Stimulated activated CD8-positive, alpha-beta memory T cell treated with anti-CD3 and anti-CD28 coated beads, Interleukin-12 subunit alpha, Interleukin-12 subunit beta, amount 100 ng/mL, for 4 hours (primary cell): ENCODE measurements at regions not wholly inside any gene's neighbourhood (a gene's known extent, or its start where the extent isn't known, plus 50 kb on each side); places are given as distances from the start of the nearest gene placed in this dataset.

Experiments
- DNase-seq: peaks from one replicate; pipeline ENCODE4 v3.0.0-alpha.2; 2020; ENCODE audit warnings: low read depth

- no peak for DNase-seq
These were observed 96.4 kb upstream of the HS3ST1 start for GRCh38 chr4:11525085-11525484.

GRCh38 chr4:11518754-11519153 lies 90.1 kb upstream of the HS3ST1 start:
- DNase-seq = no peak

GRCh38 chr4:11514779-11515419 lies 86.2 kb upstream of the HS3ST1 start:
- no peak for DNase-seq

- no peak for DNase-seq
These were observed 85.3 kb upstream of the HS3ST1 start for GRCh38 chr4:11514003-11514402.

GRCh38 chr4:11512871-11513270 lies 84.2 kb upstream of the HS3ST1 start:
- no peak for DNase-seq

GRCh38 chr4:11511321-11511720 lies 82.6 kb upstream of the HS3ST1 start:
- DNase-seq = no peak

GRCh38 chr4:11507920-11508319 lies 79.2 kb upstream of the HS3ST1 start:
- DNase-seq = no peak

- DNase-seq = no peak
These were observed 77.5 kb upstream of the HS3ST1 start for GRCh38 chr4:11506194-11506593.

- DNase-seq = no peak
These were observed 76.7 kb upstream of the HS3ST1 start for GRCh38 chr4:11505221-11505971.

GRCh38 chr4:11503166-11503565 lies 74.5 kb upstream of the HS3ST1 start:
- DNase-seq = no peak

GRCh38 chr4:11497972-11498371 lies 69.3 kb upstream of the HS3ST1 start:
- DNase-seq = no peak

- DNase-seq = no peak
These were observed 68.6 kb upstream of the HS3ST1 start for GRCh38 chr4:11497212-11497806.

- no peak for DNase-seq
These were observed 67.7 kb upstream of the HS3ST1 start for GRCh38 chr4:11496351-11496829.

- DNase-seq = no peak
These were observed 67.1 kb upstream of the HS3ST1 start for GRCh38 chr4:11495818-11496217.

GRCh38 chr4:11495291-11495690 lies 66.6 kb upstream of the HS3ST1 start:
- DNase-seq = no peak

GRCh38 chr4:11494232-11494631 lies 65.5 kb upstream of the HS3ST1 start:
- DNase-seq = no peak

GRCh38 chr4:11489453-11490083 lies 60.9 kb upstream of the HS3ST1 start:
- no peak for DNase-seq

GRCh38 chr4:11488657-11489452 lies 60.2 kb upstream of the HS3ST1 start:
- no peak for DNase-seq

GRCh38 chr4:11487868-11488544 lies 59.3 kb upstream of the HS3ST1 start:
- no peak for DNase-seq

- DNase-seq = no peak
These were observed 58.4 kb upstream of the HS3ST1 start for GRCh38 chr4:11487139-11487538.

- DNase-seq = no peak
These were observed 57.2 kb upstream of the HS3ST1 start for GRCh38 chr4:11485926-11486325.
